Adrenal gland (tissue), 9 donors: ENCODE measurements at regions not wholly inside any gene's neighbourhood (a gene's known extent, or its start where the extent isn't known, plus 50 kb on each side); places are given as distances from the start of the nearest gene placed in this dataset.

Source experiments
- DNase-seq, 7 donors: peaks; one replicate each; pipeline ENCODE4 v3.0.0-alpha.2; 2019 to 2020
- H3K27ac ChIP-seq, 5 donors: fragments of 200-600 bp; sonication (generic) in 4 of 5; 1 replicate in 3 of 5; 2 replicates in 2 of 5; pipeline versions ENCODE4 v1.5.1 to v1.8.0; 2016 to 2020; ENCODE audit warnings: mild to moderate bottlenecking in 1 of 5
- H3K27me3 ChIP-seq: fragments of 200-600 bp; 2 replicates; pipeline ENCODE4 v1.8.0; 2021
- H3K36me3 ChIP-seq, 2 donors: fragments of 200-600 bp; replicated peaks in 1 of 2; 1 replicate in 1 of 2; 2 replicates in 1 of 2; pipeline versions ENCODE4 v1.5.1 to v1.8.0; 2018 to 2022
- H3K4me1 ChIP-seq, 2 donors: fragments of 200-600 bp; replicated peaks in 1 of 2; 1 replicate in 1 of 2; 2 replicates in 1 of 2; pipeline versions ENCODE4 v1.5.1 to v1.8.0; 2018 to 2021
- H3K4me3 ChIP-seq, 4 donors: fragments of 200-600 bp; sonication (generic) in 3 of 4; one replicate each; pipeline ENCODE4 v1.5.1; 2016 to 2018
- H3K9me3 ChIP-seq, 3 donors: fragments of 200-600 bp; sonication (generic) in 1 of 3; replicated peaks in 1 of 3; 1 replicate in 2 of 3; 2 replicates in 1 of 3; pipeline versions ENCODE4 v1.5.1 to v1.8.0; 2016 to 2021
- POLR2A ChIP-seq, 2 donors: fragments of 450-650 bp; IDR thresholded peaks; one replicate each; pipeline ENCODE4 v1.6.1; 2017; ENCODE audit warnings: antibody characterized with exemption in 2 of 2, mild to moderate bottlenecking in 2 of 2, moderate library complexity in 1 of 2
- WGBS, 4 donors: extraction: QIAGEN DNeasy Blood & Tissue Kit in 2 of 4; methylation state at CpG; one replicate each; pipeline versions ENCODE4 v1.1.5 to v1.1.7; 2013 to 2017; 5-methylcytosine and 5-hydroxymethylcytosine counted together
- intact Hi-C, 2 donors: fragments of 100-400 bp; cut with DNase I; formaldehyde crosslinking; loops; one replicate each; pipeline versions ENCODE4 v1.14.1 to v1.15.0; 2022 to 2023
- TF ChIP-seq, protein P1 (sequence below), 6 experiments: fragments of 450-650 bp in 4 of 6; fragments of 200-600 bp in 2 of 6; sonication (generic) in 1 of 6; IDR thresholded peaks; 1 replicate in 5 of 6; 2 replicates in 1 of 6; pipeline versions ENCODE4 v1.5.1 to v1.8.0; 2016 to 2021; ENCODE audit warnings: antibody characterized with exemption in 6 of 6, mild to moderate bottlenecking in 2 of 6, moderate library complexity in 1 of 6
- donor health status: healthy with polysubstance abuse.
- donor health status: Bipolar disorder and iron deficiency.
- donor health status: DM: yes; HTN: yes; CAD: no.
- donor health status: DM: no; HTN: no; CAD: no.
- donor health status: DM: no; HTN: no; CAD: no.

DNA sequence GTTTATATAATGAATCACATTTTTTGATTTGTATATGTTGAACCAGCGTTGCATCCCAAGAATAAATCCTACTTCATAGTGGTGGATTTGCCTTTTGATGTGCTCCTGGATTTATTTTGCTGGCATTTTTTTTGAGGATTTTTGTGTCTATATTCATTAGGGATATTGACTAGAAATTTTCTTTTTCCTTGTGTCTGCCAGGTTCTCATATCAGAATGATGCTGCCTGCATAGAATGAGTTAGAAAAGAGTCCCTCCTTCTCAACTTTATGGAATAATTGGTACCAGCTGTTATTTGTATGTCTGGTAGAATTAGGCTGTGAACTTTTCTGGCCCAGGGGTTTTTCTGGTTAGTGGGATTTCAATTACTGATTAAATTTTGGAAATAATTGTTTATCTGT, 457.4 kb upstream of the DSEL start:
- Histone ChIP-seq H3K27ac (no peak overlapping the region), H3K9me3 (no peaks in the 10 kb centered on the region), H3K4me1 (no peaks in the 10 kb centered on the region), H3K27me3 (no peaks in the 10 kb centered on the region), H3K4me3 (no peak overlapping the region), H3K36me3 (no peaks in the 10 kb centered on the region)
- no peak for DNase-seq
- 72 to 79% (median 73%) methylated on average over 1 of the region's 1 CpG for WGBS, 4 donors
- intact Hi-C loops = no loop called here
- TF ChIP-seq POLR2A (IDR thresholded peaks at IDR 0.05) = no peak
- TF ChIP-seq, protein P1, sequence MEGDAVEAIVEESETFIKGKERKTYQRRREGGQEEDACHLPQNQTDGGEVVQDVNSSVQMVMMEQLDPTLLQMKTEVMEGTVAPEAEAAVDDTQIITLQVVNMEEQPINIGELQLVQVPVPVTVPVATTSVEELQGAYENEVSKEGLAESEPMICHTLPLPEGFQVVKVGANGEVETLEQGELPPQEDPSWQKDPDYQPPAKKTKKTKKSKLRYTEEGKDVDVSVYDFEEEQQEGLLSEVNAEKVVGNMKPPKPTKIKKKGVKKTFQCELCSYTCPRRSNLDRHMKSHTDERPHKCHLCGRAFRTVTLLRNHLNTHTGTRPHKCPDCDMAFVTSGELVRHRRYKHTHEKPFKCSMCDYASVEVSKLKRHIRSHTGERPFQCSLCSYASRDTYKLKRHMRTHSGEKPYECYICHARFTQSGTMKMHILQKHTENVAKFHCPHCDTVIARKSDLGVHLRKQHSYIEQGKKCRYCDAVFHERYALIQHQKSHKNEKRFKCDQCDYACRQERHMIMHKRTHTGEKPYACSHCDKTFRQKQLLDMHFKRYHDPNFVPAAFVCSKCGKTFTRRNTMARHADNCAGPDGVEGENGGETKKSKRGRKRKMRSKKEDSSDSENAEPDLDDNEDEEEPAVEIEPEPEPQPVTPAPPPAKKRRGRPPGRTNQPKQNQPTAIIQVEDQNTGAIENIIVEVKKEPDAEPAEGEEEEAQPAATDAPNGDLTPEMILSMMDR (IDR thresholded peaks at IDR 0.05) = no peak

DNA sequence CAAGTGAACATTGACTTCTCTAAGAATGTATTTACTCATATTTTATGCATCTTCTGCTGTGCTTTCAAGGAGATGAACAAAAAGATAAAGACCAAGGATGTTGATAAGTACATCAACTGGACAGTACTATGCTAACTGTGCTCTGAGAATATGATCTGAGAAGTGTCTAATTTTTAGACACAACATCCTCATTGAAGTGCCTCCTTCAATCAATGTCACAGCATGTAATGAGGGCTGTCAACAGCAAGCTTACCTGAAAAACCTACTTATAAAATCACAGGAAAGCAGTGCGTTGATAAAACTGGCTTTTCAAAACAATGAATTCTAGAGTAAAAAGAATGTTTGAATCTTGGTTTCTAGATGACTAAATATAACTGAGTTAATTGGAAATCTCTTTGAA, 452.9 kb upstream of the DSEL start:
- no peaks in the 10 kb centered on the region for H3K36me3 ChIP-seq
- H3K27ac ChIP-seq = no peak overlapping the region
- intact Hi-C loops = no loop called here
- TF ChIP-seq POLR2A (IDR thresholded peaks at IDR 0.05) = no peak
- TF ChIP-seq, protein P1 (IDR thresholded peaks at IDR 0.05) = no peak
- DNase-seq = no peak
- H3K27me3 ChIP-seq = no peaks in the 10 kb centered on the region
- H3K4me1 ChIP-seq = no peaks in the 10 kb centered on the region
- 69 to 95% (median 82%) methylated on average over 1 of the region's 1 CpG for WGBS, 4 donors
- H3K9me3 ChIP-seq = no peaks in the 10 kb centered on the region
- H3K4me3 ChIP-seq = no peak overlapping the region

DNA sequence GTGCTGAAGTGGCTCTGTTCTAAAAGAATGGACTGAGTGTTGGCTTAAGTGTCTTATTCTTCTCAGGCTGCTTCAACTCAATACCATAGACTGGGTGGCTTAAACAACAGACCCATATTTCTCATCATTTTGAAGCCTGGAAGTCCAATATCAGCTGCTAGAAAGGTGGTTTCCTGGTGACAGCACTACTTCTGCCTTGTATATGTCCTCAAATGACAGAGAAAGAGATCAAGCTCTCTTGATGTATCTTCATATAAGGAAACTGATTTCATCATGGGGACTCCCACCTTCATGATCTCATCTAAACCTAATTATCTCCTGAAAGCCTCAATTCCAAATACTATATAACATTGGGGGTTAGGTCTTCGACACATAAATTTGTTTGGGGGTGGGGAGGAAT, 449.7 kb upstream of the DSEL start:
- no peak for DNase-seq
- TF ChIP-seq, protein P1 (IDR thresholded peaks at IDR 0.05) = no peak
- no peak for TF ChIP-seq POLR2A (IDR thresholded peaks at IDR 0.05)
- 69 to 74% (median 72%) methylated on average over 1 of the region's 1 CpG for WGBS, 4 donors
- no peaks in the 10 kb centered on the region for H3K9me3 ChIP-seq
- H3K27ac ChIP-seq = no peak overlapping the region
- no peaks in the 10 kb centered on the region for H3K4me1 ChIP-seq
- H3K4me3 ChIP-seq = no peak overlapping the region
- no peaks in the 10 kb centered on the region for H3K27me3 ChIP-seq
- intact Hi-C loops = no loop called here
- no peaks in the 10 kb centered on the region for H3K36me3 ChIP-seq

DNA sequence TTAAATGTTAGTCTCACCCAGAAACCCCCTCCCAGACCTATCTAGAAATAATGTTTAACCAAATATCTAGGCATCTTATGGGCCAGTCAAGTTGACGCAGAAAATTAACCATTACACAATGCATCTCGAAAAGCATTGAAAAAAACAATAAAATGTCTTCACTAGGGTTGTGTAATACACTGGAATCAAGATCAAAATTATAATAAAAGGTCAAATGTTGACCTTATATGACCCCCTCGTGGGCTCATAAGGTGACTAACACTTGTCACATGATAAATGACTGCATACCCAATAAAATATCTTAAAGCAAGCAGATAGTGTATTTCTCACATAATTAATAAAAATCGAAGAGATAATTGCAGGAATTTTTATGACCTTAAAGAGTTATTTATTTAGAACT, 447.9 kb upstream of the DSEL start:
- Histone ChIP-seq H3K4me3 (no peak overlapping the region), H3K27me3 (no peaks in the 10 kb centered on the region), H3K9me3 (no peaks in the 10 kb centered on the region), H3K4me1 (no peaks in the 10 kb centered on the region), H3K27ac (no peak overlapping the region), H3K36me3 (no peaks in the 10 kb centered on the region)
- 61 to 67% (median 64%) methylated on average over 4 of the region's 4 CpGs for WGBS, 4 donors
- TF ChIP-seq, protein P1 (IDR thresholded peaks at IDR 0.05) = no peak
- no peak for TF ChIP-seq POLR2A (IDR thresholded peaks at IDR 0.05)
- intact Hi-C loops = no loop called here
- no peak for DNase-seq
